ENCODE measurements at regions not wholly inside any gene's neighbourhood (a gene's known extent, or its start where the extent isn't known, plus 50 kb on each side); places are given as distances from the start of the nearest gene placed in this dataset.

DNA sequence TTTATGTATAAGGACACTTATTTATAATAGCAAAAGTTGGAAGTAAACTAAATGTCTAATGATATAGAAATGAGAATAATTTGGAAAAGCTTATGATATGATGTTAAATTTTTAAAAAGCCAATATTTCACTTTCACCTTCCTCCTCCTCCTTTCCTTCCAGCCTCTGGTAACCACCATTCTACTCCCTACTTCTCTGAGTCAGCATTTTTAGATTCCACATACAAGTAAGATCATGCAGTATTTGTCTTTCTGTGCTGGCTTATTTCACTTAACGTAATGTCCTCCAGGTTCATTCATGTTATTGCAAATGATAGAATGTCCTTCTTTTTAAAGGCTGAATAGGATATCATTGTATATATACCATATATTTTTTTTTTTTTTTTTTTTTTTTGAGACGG is 180.2 kb downstream of the RNF144B start (continued):
- TF ChIP-seq, protein P1, sequence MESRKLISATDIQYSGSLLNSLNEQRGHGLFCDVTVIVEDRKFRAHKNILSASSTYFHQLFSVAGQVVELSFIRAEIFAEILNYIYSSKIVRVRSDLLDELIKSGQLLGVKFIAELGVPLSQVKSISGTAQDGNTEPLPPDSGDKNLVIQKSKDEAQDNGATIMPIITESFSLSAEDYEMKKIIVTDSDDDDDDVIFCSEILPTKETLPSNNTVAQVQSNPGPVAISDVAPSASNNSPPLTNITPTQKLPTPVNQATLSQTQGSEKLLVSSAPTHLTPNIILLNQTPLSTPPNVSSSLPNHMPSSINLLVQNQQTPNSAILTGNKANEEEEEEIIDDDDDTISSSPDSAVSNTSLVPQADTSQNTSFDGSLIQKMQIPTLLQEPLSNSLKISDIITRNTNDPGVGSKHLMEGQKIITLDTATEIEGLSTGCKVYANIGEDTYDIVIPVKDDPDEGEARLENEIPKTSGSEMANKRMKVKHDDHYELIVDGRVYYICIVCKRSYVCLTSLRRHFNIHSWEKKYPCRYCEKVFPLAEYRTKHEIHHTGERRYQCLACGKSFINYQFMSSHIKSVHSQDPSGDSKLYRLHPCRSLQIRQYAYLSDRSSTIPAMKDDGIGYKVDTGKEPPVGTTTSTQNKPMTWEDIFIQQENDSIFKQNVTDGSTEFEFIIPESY (IDR thresholded peaks at IDR 0.05; ENCODE audit: borderline replicate concordance, low read depth), result no peak
- TF ChIP-seq, protein P2, sequence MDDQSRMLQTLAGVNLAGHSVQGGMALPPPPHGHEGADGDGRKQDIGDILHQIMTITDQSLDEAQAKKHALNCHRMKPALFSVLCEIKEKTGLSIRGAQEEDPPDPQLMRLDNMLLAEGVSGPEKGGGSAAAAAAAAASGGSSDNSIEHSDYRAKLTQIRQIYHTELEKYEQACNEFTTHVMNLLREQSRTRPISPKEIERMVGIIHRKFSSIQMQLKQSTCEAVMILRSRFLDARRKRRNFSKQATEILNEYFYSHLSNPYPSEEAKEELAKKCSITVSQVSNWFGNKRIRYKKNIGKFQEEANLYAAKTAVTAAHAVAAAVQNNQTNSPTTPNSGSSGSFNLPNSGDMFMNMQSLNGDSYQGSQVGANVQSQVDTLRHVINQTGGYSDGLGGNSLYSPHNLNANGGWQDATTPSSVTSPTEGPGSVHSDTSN (IDR thresholded peaks at IDR 0.05), result no peak
- TF ChIP-seq, protein P3, sequence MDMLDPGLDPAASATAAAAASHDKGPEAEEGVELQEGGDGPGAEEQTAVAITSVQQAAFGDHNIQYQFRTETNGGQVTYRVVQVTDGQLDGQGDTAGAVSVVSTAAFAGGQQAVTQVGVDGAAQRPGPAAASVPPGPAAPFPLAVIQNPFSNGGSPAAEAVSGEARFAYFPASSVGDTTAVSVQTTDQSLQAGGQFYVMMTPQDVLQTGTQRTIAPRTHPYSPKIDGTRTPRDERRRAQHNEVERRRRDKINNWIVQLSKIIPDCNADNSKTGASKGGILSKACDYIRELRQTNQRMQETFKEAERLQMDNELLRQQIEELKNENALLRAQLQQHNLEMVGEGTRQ (IDR thresholded peaks at IDR 0.05; ENCODE audit: borderline replicate concordance, low read depth, low read length), result no peak
- TF ChIP-seq, protein P4, sequence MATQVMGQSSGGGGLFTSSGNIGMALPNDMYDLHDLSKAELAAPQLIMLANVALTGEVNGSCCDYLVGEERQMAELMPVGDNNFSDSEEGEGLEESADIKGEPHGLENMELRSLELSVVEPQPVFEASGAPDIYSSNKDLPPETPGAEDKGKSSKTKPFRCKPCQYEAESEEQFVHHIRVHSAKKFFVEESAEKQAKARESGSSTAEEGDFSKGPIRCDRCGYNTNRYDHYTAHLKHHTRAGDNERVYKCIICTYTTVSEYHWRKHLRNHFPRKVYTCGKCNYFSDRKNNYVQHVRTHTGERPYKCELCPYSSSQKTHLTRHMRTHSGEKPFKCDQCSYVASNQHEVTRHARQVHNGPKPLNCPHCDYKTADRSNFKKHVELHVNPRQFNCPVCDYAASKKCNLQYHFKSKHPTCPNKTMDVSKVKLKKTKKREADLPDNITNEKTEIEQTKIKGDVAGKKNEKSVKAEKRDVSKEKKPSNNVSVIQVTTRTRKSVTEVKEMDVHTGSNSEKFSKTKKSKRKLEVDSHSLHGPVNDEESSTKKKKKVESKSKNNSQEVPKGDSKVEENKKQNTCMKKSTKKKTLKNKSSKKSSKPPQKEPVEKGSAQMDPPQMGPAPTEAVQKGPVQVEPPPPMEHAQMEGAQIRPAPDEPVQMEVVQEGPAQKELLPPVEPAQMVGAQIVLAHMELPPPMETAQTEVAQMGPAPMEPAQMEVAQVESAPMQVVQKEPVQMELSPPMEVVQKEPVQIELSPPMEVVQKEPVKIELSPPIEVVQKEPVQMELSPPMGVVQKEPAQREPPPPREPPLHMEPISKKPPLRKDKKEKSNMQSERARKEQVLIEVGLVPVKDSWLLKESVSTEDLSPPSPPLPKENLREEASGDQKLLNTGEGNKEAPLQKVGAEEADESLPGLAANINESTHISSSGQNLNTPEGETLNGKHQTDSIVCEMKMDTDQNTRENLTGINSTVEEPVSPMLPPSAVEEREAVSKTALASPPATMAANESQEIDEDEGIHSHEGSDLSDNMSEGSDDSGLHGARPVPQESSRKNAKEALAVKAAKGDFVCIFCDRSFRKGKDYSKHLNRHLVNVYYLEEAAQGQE (IDR thresholded peaks at IDR 0.05; ENCODE audit: low read depth, low read length), result no peak
- TF ChIP-seq FOSL2 (IDR thresholded peaks at IDR 0.05; ENCODE audit: borderline replicate concordance, low read depth) (no peak), JUND (IDR thresholded peaks at IDR 0.05) (no peak), TAF1 (IDR thresholded peaks at IDR 0.05; ENCODE audit: borderline replicate concordance, low read depth, low read length) (no peak)
- TF ChIP-seq, protein P5, sequence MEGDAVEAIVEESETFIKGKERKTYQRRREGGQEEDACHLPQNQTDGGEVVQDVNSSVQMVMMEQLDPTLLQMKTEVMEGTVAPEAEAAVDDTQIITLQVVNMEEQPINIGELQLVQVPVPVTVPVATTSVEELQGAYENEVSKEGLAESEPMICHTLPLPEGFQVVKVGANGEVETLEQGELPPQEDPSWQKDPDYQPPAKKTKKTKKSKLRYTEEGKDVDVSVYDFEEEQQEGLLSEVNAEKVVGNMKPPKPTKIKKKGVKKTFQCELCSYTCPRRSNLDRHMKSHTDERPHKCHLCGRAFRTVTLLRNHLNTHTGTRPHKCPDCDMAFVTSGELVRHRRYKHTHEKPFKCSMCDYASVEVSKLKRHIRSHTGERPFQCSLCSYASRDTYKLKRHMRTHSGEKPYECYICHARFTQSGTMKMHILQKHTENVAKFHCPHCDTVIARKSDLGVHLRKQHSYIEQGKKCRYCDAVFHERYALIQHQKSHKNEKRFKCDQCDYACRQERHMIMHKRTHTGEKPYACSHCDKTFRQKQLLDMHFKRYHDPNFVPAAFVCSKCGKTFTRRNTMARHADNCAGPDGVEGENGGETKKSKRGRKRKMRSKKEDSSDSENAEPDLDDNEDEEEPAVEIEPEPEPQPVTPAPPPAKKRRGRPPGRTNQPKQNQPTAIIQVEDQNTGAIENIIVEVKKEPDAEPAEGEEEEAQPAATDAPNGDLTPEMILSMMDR (IDR thresholded peaks at IDR 0.05), result no peak

DNA sequence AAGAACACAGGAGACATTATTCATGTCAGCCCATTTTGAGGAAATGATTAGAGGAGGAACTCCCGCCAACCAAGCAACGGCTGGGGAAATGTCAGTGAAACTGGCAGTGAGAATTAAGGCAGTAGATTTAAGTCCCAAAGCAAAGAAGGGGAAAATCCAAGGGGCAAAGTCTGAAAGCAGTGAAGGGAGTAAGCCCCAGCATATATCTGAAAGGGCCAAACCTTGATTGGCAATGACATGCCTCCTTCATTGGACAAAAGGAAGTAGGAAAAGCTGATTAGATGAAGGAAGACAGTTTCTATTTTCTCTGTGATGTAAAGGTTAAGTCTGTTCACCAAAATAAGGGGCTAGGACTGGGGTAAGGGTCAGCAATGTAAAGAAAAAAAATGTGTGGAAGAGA is 190.3 kb downstream of the RNF144B start:
- Histone ChIP-seq H3K9me3 (no peaks in the 10 kb centered on the region), H3K36me3 (replicated peaks in 1 of 2; ENCODE audit: control insufficient read depth in 1 of 2, insufficient read depth in 2 of 2, low read length in 1 of 2) (no peaks in the 10 kb centered on the region), H3F3A (replicated peaks; ENCODE audit: insufficient read depth) (no peaks in the 10 kb centered on the region), H3K9me2 (no peaks in the 10 kb centered on the region), H3K79me2 (ENCODE audit: insufficient read depth) (no peaks in the 10 kb centered on the region), H3K4me3 (ENCODE audit: low read depth in 2 of 2, low read length in 1 of 2) (no peak overlapping the region), H3K27me3 (ENCODE audit: insufficient read depth) (no peaks in the 10 kb centered on the region), H3K4me2 (no peak overlapping the region), H3K27ac (ENCODE audit: low read depth in 2 of 2, low read length in 1 of 2) (no peak overlapping the region), H4K20me1 (ENCODE audit: insufficient read depth) (no peaks in the 10 kb centered on the region), H3K4me1 (ENCODE audit: control insufficient read depth in 1 of 2, insufficient read depth in 2 of 2, low read depth in 1 of 2, low read length in 1 of 2) (peaks cover 3 to 7% of the 10 kb centered on the region in 2 experiments; a peak in 2 of 4 replicates), H2AFZ (ENCODE audit: low read depth) (no peak overlapping the region), H3K9ac (no peak overlapping the region)
- ChIA-PET POLR2A (no interaction called here), CTCF (interaction anchor here (0.6 kb wide), 1 partner anchor 1372 kb away, joined by 3 read pairs; no protein-coding TSS in a partner anchor)
- TF ChIP-seq ELF1 (IDR thresholded peaks at IDR 0.05), result no peak
- TF ChIP-seq, protein P6, sequence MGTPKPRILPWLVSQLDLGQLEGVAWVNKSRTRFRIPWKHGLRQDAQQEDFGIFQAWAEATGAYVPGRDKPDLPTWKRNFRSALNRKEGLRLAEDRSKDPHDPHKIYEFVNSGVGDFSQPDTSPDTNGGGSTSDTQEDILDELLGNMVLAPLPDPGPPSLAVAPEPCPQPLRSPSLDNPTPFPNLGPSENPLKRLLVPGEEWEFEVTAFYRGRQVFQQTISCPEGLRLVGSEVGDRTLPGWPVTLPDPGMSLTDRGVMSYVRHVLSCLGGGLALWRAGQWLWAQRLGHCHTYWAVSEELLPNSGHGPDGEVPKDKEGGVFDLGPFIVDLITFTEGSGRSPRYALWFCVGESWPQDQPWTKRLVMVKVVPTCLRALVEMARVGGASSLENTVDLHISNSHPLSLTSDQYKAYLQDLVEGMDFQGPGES (IDR thresholded peaks at IDR 0.05; ENCODE audit: low read depth, low read length), result no peak
- TF ChIP-seq GABPA (IDR thresholded peaks at IDR 0.05; ENCODE audit: low read depth), result no peak
- no peak for TF ChIP-seq EP300 (IDR thresholded peaks at IDR 0.05; ENCODE audit: borderline replicate concordance in 1 of 2, low read depth in 1 of 2, low read length in 1 of 2)
- TF ChIP-seq JUND (IDR thresholded peaks at IDR 0.05), result no peak
- TF ChIP-seq, protein P7, sequence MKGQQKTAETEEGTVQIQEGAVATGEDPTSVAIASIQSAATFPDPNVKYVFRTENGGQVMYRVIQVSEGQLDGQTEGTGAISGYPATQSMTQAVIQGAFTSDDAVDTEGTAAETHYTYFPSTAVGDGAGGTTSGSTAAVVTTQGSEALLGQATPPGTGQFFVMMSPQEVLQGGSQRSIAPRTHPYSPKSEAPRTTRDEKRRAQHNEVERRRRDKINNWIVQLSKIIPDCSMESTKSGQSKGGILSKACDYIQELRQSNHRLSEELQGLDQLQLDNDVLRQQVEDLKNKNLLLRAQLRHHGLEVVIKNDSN (IDR thresholded peaks at IDR 0.05; ENCODE audit: borderline replicate concordance, low read depth), result no peak
- no peak for TF ChIP-seq SMC3 (IDR thresholded peaks at IDR 0.05; ENCODE audit: low read depth, low read length)
- 57% methylated on average over 2 of the region's 2 CpGs for WGBS (ENCODE audit: low lambda C conversion rate)
- no peak for DNase-seq
